Neutrophil (primary cell): ENCODE measurements at regions not wholly inside any gene's neighbourhood (a gene's known extent, or its start where the extent isn't known, plus 50 kb on each side); places are given as distances from the start of the nearest gene placed in this dataset.
"Not testable (repeated sequence)": the region's sequence is repeated elsewhere in the genome, so short reads cannot be mapped to it uniquely, and the experiment has no call there.

Source experiments
- H3K27ac ChIP-seq: fragments of 200-600 bp; sonication (generic); 2 replicates; pipeline ENCODE4 v1.5.1; 2016; ENCODE audit warnings: mild to moderate bottlenecking, moderate library complexity
- H3K27me3 ChIP-seq: fragments of 200-600 bp; sonication (generic); 2 replicates; pipeline ENCODE4 v1.6.0; 2016; ENCODE audit warnings: mild to moderate bottlenecking
- H3K36me3 ChIP-seq: fragments of 200-600 bp; sonication (generic); 2 replicates; pipeline ENCODE4 v1.5.1; 2017
- H3K4me1 ChIP-seq, 2 experiments: fragments of 200-600 bp in 1 of 2; sonication (generic) in 1 of 2; 1 replicate in 1 of 2; 2 replicates in 1 of 2; pipeline versions ENCODE4 v1.5.1 to v1.6.1; 2013 to 2016; ENCODE audit warnings: low read depth in 1 of 2, low read length in 1 of 2, mild to moderate bottlenecking in 1 of 2, moderate library complexity in 1 of 2; ENCODE audit not compliant: control insufficient read depth in 1 of 2, insufficient read depth in 1 of 2
- H3K4me3 ChIP-seq, 2 experiments: fragments of 200-600 bp in 1 of 2; sonication (generic) in 1 of 2; 1 replicate in 1 of 2; 2 replicates in 1 of 2; pipeline ENCODE4 v1.5.1; 2013 to 2016; ENCODE audit warnings: low read depth in 1 of 2, low read length in 1 of 2, mild to moderate bottlenecking in 1 of 2, moderate library complexity in 1 of 2
- H3K9me3 ChIP-seq: fragments of 200-600 bp; sonication (generic); 2 replicates; pipeline ENCODE4 v1.5.1; 2016
- CTCF ChIP-seq: fragments of 200-600 bp; sonication (generic); IDR thresholded peaks from 2 replicates; pipeline ENCODE4 v1.5.1; 2016; ENCODE audit warnings: antibody characterized with exemption

GRCh38 chr10:81473755-81474154 lies 401.2 kb upstream of the NRG3 start:
- Histone ChIP-seq H3K9me3 (no peaks in the 10 kb centered on the region), H3K27ac (no peak overlapping the region), H3K27me3 (no peaks in the 10 kb centered on the region), H3K4me3 (no peak overlapping the region), H3K4me1 (no peaks in the 10 kb centered on the region), H3K36me3 (no peaks in the 10 kb centered on the region)
- TF ChIP-seq CTCF: no peak

GRCh38 chr10:81479316-81479715 lies 395.7 kb upstream of the NRG3 start:
- Histone ChIP-seq H3K27me3 (no peaks in the 10 kb centered on the region), H3K4me3 (no peak overlapping the region), H3K36me3 (no peaks in the 10 kb centered on the region), H3K27ac (no peak overlapping the region), H3K4me1 (no peaks in the 10 kb centered on the region), H3K9me3 (no peaks in the 10 kb centered on the region)
- TF ChIP-seq CTCF: no peak

DNA sequence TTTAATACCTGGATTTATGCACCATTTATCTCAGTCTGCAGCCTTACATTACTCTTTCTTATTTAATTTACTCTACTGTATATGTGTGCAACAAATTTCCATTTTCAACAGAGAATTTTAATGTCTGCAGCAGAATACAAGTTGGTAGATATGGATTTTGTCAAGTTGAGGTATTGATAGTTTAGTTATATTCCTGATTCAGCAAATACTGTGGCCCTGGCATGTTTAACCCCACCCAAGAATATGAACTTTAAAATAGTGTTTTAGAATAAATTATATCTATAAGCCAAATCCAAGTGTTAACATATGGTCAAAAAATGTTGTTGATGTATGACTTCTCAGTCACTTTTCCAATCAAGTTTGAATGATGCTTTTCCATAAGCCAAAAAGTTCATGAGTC lies 378.4 kb upstream of the NRG3 start:
- no peak for TF ChIP-seq CTCF
- Histone ChIP-seq H3K4me1 (no peaks in the 10 kb centered on the region), H3K27me3 (no peaks in the 10 kb centered on the region)

GRCh38 chr10:81498011-81498551 lies 376.9 kb upstream of the NRG3 start:
- no peak for TF ChIP-seq CTCF
- H3K4me1 ChIP-seq: no peaks in the 10 kb centered on the region
- H3K27ac ChIP-seq: no peak overlapping the region
- H3K9me3 ChIP-seq: no peaks in the 10 kb centered on the region
- H3K27me3 ChIP-seq: no peaks in the 10 kb centered on the region
- H3K36me3 ChIP-seq: no peaks in the 10 kb centered on the region
- no peak overlapping the region for H3K4me3 ChIP-seq

More for the DNA sequence above, 378.4 kb upstream of the NRG3 start:
- H3K27ac ChIP-seq: no peak overlapping the region
- no peaks in the 10 kb centered on the region for H3K36me3 ChIP-seq
- H3K9me3 ChIP-seq: no peaks in the 10 kb centered on the region
- H3K4me3 ChIP-seq: no peak overlapping the region

GRCh38 chr10:81502677-81503359 lies 372.2 kb upstream of the NRG3 start:
- H3K4me3 ChIP-seq: no peak overlapping the region
- no peaks in the 10 kb centered on the region for H3K27me3 ChIP-seq
- no peak for TF ChIP-seq CTCF
- no peaks in the 10 kb centered on the region for H3K9me3 ChIP-seq
- H3K27ac ChIP-seq: no peak overlapping the region
- no peaks in the 10 kb centered on the region for H3K36me3 ChIP-seq
- H3K4me1 ChIP-seq: no peaks in the 10 kb centered on the region

GRCh38 chr10:81505777-81506176 lies 369.2 kb upstream of the NRG3 start:
- not testable (repeated sequence) for H3K9me3 ChIP-seq, H3K4me1 ChIP-seq, H3K36me3 ChIP-seq, H3K27ac ChIP-seq, H3K27me3 ChIP-seq, H3K4me3 ChIP-seq
